Mucosa of rectum (tissue), 2 donors: ENCODE measurements at regions not wholly inside any gene's neighbourhood (a gene's known extent, or its start where the extent isn't known, plus 50 kb on each side); places are given as distances from the start of the nearest gene placed in this dataset.

Source experiments
- H3K27ac ChIP-seq, 2 donors: one replicate each; pipeline ENCODE4 v1.7.0; 2013; ENCODE audit warnings: inconsistent platforms in 2 of 2, low read depth in 2 of 2, low read length in 2 of 2
- H3K27me3 ChIP-seq, 2 donors: one replicate each; pipeline ENCODE4 v1.7.0; 2013; ENCODE audit warnings: low read length in 2 of 2; ENCODE audit not compliant: control insufficient read depth in 2 of 2, insufficient read depth in 2 of 2
- H3K36me3 ChIP-seq, 2 donors: one replicate each; pipeline ENCODE4 v1.7.0; 2013; ENCODE audit warnings: low read length in 2 of 2; ENCODE audit not compliant: control insufficient read depth in 2 of 2, insufficient read depth in 2 of 2
- H3K4me1 ChIP-seq, 2 donors: one replicate each; pipeline ENCODE4 v1.7.0; 2013; ENCODE audit warnings: low read length in 2 of 2, mild to moderate bottlenecking in 1 of 2; ENCODE audit not compliant: control insufficient read depth in 2 of 2, insufficient read depth in 2 of 2
- H3K4me3 ChIP-seq, 2 donors: one replicate each; pipeline ENCODE4 v1.7.0; 2013; ENCODE audit warnings: low read length in 2 of 2
- H3K9ac ChIP-seq, 2 donors: one replicate each; pipeline ENCODE4 v1.7.0; 2013; ENCODE audit warnings: low read length in 2 of 2, low read depth in 1 of 2, mild to moderate bottlenecking in 1 of 2
- H3K9me3 ChIP-seq, 2 donors: one replicate each; pipeline ENCODE4 v1.7.0; 2013; ENCODE audit warnings: low read length in 2 of 2; ENCODE audit not compliant: control insufficient read depth in 2 of 2
- donor health status: healthy.
- donor health status: Normal muscosa, but diverticular disease.

DNA sequence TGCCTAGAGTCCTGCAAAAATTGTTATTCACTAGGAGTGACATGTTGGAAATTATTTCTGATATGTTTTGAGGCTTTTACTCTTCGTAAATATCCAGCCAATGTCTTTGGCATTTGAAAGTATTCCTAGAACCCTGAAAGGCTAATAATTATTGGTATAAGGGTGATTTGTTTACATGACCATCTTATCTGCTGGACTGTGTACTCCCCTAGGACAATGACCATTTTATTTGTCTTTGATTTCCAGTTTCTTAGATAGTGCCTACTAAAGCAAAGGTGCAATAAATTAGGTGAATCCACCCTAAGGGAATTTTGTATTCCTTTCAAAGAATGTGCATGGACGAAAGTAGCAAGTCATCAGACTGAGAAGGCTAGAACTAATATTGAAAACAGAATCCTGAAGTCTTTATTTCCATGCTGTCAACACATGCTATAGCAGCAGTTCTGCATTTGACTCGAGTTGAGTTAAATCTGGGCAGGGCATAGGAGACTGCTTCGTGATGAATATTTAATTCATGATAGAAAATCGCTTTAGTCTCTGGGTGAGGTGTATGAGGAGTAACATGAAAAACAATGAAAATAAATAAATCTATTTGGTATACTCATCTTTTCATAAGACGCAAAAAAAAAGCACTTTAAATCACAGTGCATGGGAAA lies 235.7 kb downstream of the GPD2 start:
- H3K27me3 ChIP-seq: no peaks in the 10 kb centered on the region
- H3K4me1 ChIP-seq: no peaks in the 10 kb centered on the region
- no peak overlapping the region for H3K4me3 ChIP-seq
- H3K27ac ChIP-seq: no peak overlapping the region
- peaks cover 0 to 2% of the 10 kb centered on the region in 2 donors for H3K9me3 ChIP-seq
- no peak overlapping the region for H3K9ac ChIP-seq
- no peaks in the 10 kb centered on the region for H3K36me3 ChIP-seq

- Histone ChIP-seq H3K9ac (no peak overlapping the region), H3K4me1 (no peaks in the 10 kb centered on the region), H3K4me3 (no peak overlapping the region), H3K27me3 (no peaks in the 10 kb centered on the region), H3K36me3 (no peaks in the 10 kb centered on the region), H3K9me3 (peaks cover 0 to 2% of the 10 kb centered on the region in 2 donors), H3K27ac (no peak overlapping the region)
Measured at GRCh38 chr2:156672556-156673332, 236.6 kb downstream of the GPD2 start.

DNA sequence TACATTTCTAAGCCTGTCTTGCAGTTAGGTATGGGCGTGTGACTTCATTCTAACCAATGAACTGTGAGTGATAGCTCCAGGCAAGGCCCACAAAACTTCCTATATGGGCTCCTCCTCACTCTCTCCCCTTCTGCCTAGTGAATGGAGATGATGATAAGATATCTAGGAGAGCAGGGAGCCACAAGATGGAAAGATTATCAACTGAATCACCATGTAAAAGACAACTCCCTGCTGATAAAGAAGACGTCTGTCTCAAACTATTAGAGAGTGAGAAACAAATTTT lies 237.1 kb downstream of the GPD2 start:
- H3K36me3 ChIP-seq: no peaks in the 10 kb centered on the region
- H3K9me3 ChIP-seq: peaks cover 0 to 2% of the 10 kb centered on the region in 2 donors
- no peaks in the 10 kb centered on the region for H3K4me1 ChIP-seq
- H3K9ac ChIP-seq: no peak overlapping the region
- no peak overlapping the region for H3K4me3 ChIP-seq
- no peak overlapping the region for H3K27ac ChIP-seq
- H3K27me3 ChIP-seq: no peaks in the 10 kb centered on the region

DNA sequence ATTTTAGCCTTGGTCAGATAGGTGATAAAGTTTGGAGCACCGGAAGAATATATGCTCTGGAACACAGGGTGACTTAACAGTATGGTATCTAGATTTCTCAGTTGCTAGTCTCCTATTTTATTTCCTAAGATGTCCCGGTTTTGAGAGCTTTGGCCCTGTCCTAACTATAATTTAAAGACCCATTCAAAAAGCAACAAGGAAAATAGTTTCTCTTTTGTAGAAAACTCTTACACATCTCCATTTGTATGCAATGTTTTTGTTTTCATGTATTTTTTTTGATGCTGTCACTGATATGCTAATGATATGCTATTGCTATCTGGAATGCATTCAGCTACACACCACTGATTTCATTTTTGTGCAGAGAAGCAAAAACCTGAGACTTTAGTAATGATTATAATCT lies 237.8 kb downstream of the GPD2 start:
- Histone ChIP-seq H3K9me3 (no peaks in the 10 kb centered on the region), H3K36me3 (no peaks in the 10 kb centered on the region), H3K27ac (no peak overlapping the region), H3K4me1 (no peaks in the 10 kb centered on the region), H3K27me3 (no peaks in the 10 kb centered on the region), H3K9ac (no peak overlapping the region), H3K4me3 (no peak overlapping the region)

- Histone ChIP-seq H3K27ac (no peak overlapping the region), H3K27me3 (no peaks in the 10 kb centered on the region), H3K36me3 (no peaks in the 10 kb centered on the region), H3K9ac (no peak overlapping the region), H3K4me1 (no peaks in the 10 kb centered on the region), H3K9me3 (no peaks in the 10 kb centered on the region), H3K4me3 (no peak overlapping the region)
Measured at GRCh38 chr2:156675896-156676295, 239.7 kb downstream of the GPD2 start.

DNA sequence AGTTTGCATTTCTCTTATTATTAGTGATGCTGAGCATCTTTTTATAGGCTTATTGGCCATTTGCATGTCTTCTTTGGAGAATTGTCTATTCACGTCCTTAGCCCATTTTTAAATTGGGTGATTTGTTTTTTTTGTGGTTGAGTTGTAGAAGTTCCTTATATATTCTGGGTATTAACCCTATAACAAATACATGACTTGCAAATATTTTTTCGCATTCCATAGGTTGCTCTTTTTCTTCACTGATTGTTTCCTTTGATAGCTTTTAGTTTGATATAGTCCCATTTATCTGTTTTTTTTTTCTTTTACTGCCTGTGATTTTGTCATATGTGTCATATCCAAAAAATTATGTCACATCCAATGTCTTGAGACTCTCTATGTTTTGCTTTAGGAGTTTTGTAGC lies 243.6 kb downstream of the GPD2 start:
- Histone ChIP-seq H3K4me3 (no peak overlapping the region), H3K4me1 (no peaks in the 10 kb centered on the region), H3K9ac (no peak overlapping the region), H3K27me3 (no peaks in the 10 kb centered on the region), H3K36me3 (no peaks in the 10 kb centered on the region), H3K27ac (no peak overlapping the region), H3K9me3 (no peaks in the 10 kb centered on the region)

DNA sequence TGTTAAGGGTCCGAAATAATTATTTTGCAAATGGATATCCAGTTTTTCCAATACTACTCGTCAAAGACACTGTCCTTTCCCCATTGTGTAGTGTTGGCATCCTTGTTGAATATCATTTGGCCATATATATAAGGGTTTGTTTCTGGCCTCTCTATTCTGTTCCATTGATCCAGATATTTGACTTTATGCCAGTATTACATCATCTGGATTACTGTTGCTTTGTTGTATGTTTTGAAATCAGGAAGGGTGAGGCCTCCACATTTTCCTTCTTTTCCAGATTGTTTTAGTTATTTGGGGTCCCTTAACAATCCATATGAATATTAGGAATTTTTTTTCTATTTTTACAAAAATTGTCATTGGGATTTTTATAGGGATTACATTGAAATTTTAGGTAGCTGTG lies 244.1 kb downstream of the GPD2 start:
- H3K9ac ChIP-seq: no peak overlapping the region
- no peak overlapping the region for H3K4me3 ChIP-seq
- H3K36me3 ChIP-seq: no peaks in the 10 kb centered on the region
- H3K9me3 ChIP-seq: no peaks in the 10 kb centered on the region
- H3K27me3 ChIP-seq: no peaks in the 10 kb centered on the region
- H3K27ac ChIP-seq: no peak overlapping the region
- H3K4me1 ChIP-seq: no peaks in the 10 kb centered on the region

- no peaks in the 10 kb centered on the region for H3K27me3 ChIP-seq
- H3K9ac ChIP-seq: no peak overlapping the region
- no peak overlapping the region for H3K4me3 ChIP-seq
- no peak overlapping the region for H3K27ac ChIP-seq
- no peaks in the 10 kb centered on the region for H3K9me3 ChIP-seq
- no peaks in the 10 kb centered on the region for H3K36me3 ChIP-seq
- H3K4me1 ChIP-seq: no peaks in the 10 kb centered on the region
Measured at GRCh38 chr2:156687126-156687525, 250.9 kb downstream of the GPD2 start.

- Histone ChIP-seq H3K27ac (no peak overlapping the region), H3K4me3 (no peak overlapping the region), H3K9me3 (no peaks in the 10 kb centered on the region), H3K27me3 (no peaks in the 10 kb centered on the region), H3K36me3 (no peaks in the 10 kb centered on the region), H3K4me1 (no peaks in the 10 kb centered on the region), H3K9ac (no peak overlapping the region)
Measured at GRCh38 chr2:156687715-156688114, 251.5 kb downstream of the GPD2 start.

DNA sequence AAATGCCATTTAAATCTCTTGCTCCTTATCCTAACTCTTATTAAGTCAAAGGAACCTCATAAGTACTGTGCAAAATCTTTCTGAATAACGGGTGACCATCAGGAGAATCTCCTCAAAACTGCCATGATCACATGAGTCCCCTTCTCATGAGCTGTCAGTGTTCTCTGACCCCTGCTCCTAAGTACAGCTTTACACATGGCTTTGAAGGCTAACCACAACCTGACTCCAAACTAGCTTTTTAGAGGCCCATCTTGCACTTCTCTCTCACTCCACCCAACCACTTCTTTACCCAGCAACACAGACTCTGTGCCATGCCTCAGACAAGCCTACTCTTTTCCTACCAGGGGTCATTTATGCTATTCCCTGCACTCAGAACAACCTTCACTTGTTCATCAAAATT lies 253.8 kb downstream of the GPD2 start:
- no peaks in the 10 kb centered on the region for H3K27me3 ChIP-seq
- H3K36me3 ChIP-seq: no peaks in the 10 kb centered on the region
- no peaks in the 10 kb centered on the region for H3K9me3 ChIP-seq
- no peaks in the 10 kb centered on the region for H3K4me1 ChIP-seq
- no peak overlapping the region for H3K27ac ChIP-seq
- no peak overlapping the region for H3K9ac ChIP-seq
- no peak overlapping the region for H3K4me3 ChIP-seq
